ENCODE measurements at regions not wholly inside any gene's neighbourhood (a gene's known extent, or its start where the extent isn't known, plus 50 kb on each side); places are given as distances from the start of the nearest gene placed in this dataset.
"Not testable (repeated sequence)": the region's sequence is repeated elsewhere in the genome, so short reads cannot be mapped to it uniquely, and the experiment has no call there.

DNA sequence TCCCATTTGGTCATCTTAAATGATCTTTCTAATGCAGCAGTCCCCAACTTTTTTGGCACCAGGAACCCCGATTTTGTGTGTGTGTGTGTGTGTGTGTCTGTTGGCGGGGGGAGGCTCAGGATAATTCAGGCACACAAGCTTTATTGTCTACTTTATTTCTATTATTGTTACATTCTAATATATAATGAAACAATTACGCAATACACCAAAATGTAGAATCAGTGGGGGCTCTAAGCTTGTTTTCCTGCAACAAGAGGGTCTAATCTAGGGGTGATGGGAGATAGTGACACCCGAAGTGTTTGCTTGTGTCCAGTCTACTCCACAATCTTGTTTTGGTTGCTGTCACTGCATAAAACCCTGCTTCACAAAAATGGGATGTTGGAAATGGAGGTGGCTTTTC, 621.1 kb upstream of the LRFN5 start:
- Histone ChIP-seq H3K4me1 (no peaks in the 10 kb centered on the region), H3K9me3 (no peaks in the 10 kb centered on the region), H3K36me3 (no peaks in the 10 kb centered on the region), H3K27me3 (no peaks in the 10 kb centered on the region), H3K4me3 (ENCODE audit: low read depth, low read length) (no peak overlapping the region)
- no peak for DNase-seq
- TF ChIP-seq, protein P1, sequence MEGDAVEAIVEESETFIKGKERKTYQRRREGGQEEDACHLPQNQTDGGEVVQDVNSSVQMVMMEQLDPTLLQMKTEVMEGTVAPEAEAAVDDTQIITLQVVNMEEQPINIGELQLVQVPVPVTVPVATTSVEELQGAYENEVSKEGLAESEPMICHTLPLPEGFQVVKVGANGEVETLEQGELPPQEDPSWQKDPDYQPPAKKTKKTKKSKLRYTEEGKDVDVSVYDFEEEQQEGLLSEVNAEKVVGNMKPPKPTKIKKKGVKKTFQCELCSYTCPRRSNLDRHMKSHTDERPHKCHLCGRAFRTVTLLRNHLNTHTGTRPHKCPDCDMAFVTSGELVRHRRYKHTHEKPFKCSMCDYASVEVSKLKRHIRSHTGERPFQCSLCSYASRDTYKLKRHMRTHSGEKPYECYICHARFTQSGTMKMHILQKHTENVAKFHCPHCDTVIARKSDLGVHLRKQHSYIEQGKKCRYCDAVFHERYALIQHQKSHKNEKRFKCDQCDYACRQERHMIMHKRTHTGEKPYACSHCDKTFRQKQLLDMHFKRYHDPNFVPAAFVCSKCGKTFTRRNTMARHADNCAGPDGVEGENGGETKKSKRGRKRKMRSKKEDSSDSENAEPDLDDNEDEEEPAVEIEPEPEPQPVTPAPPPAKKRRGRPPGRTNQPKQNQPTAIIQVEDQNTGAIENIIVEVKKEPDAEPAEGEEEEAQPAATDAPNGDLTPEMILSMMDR (IDR thresholded peaks at IDR 0.05; ENCODE audit: low read depth, low read length), result no peak

DNA sequence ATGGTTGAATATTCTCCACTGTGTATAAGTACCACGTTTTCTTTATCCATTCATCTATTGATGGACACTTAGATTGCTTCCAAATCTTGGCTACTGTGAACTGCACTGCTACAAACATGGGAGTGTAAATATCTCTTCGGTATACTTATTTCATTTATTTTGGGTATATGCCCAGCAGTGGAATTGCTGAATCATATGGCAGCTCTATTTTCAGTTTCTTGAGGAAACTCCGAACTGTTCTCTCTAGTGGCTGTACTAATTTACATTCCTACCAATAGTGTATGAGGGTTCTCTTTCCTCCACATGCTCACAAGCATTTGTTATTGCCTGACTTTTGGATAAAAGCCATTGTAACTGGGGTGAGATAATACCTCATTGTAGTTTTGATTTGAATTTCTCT, 623.1 kb upstream of the LRFN5 start:
- TF ChIP-seq, protein P1 (IDR thresholded peaks at IDR 0.05; ENCODE audit: low read depth, low read length), result no peak
- Histone ChIP-seq H3K4me3 (ENCODE audit: low read depth, low read length) (no peak overlapping the region), H3K4me1 (no peaks in the 10 kb centered on the region), H3K27me3 (no peaks in the 10 kb centered on the region), H3K36me3 (no peaks in the 10 kb centered on the region), H3K9me3 (no peaks in the 10 kb centered on the region)
- DNase-seq, result no peak

DNA sequence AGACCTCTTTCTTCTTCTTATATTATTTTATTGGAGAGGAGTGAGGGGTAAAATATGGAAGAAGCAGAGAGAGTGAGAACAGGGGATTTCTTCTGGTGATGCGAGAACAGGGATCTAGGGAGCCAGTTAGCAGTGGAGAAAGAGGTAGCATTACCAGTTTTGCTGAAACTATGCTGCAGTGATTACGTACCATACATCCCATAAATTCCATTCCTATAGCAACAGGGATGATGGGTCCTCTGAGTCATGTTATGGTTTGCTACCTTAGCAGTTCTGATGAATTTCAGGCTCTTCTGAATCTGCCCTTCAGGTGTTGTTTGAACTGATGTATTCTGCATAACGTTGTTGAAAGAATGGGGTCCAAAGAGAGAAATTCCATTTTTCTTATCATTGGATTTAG, 625.4 kb upstream of the LRFN5 start:
- no peaks in the 10 kb centered on the region for H3K36me3 ChIP-seq
- TF ChIP-seq, protein P1 (IDR thresholded peaks at IDR 0.05; ENCODE audit: low read depth, low read length), result no peak
- H3K9me3 ChIP-seq, result no peaks in the 10 kb centered on the region
- no peak for DNase-seq
- H3K4me1 ChIP-seq, result no peaks in the 10 kb centered on the region
- H3K27me3 ChIP-seq, result no peaks in the 10 kb centered on the region
- H3K4me3 ChIP-seq (ENCODE audit: low read depth, low read length), result no peak overlapping the region

DNA sequence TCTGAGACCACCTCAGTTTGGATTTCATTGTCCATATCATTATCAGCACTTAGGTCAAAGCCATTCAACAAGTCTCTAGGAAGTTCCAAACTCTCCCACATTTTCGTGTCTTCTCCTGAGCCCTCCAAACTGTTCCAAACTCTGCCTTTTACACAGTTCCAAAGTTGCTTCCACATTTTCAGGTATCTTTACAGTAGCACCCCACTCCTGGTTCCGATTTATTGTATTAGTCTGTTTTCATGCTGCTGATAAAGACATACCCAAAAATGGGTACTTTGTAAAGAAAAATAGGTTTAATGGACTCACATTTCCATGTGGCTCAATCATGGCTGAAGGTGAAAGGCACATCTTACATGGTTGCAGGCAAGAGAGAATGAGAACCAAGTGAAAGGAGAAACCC, 646.4 kb upstream of the LRFN5 start:
- H3K4me3 ChIP-seq (ENCODE audit: low read depth, low read length); H3K4me1 ChIP-seq; DNase-seq; H3K27me3 ChIP-seq; H3K36me3 ChIP-seq; H3K9me3 ChIP-seq: not testable (repeated sequence)

DNA sequence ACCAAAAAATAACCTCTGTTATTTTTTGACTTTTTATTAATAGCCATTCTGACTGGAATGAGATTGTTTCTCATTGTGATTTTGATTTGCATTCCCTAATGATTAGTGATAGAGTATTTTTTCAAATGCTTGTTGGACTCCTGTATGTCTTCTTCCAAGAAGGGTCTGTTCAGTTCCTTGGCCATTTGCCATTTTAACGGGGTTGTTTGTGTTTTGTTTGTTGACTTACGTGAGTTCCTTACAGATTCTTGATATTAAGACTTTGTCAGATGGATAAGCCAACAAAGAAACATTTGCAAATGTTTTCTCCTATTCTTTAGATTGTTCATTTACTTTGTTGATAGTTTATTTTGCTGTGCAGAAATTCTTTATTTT, 651.6 kb upstream of the LRFN5 start:
- H3K4me3 ChIP-seq (ENCODE audit: low read depth, low read length), result no peak overlapping the region
- H3K36me3 ChIP-seq, result no peaks in the 10 kb centered on the region
- H3K4me1 ChIP-seq, result no peaks in the 10 kb centered on the region
- no peaks in the 10 kb centered on the region for H3K27me3 ChIP-seq
- H3K9me3 ChIP-seq, result no peaks in the 10 kb centered on the region
- no peak for DNase-seq
- TF ChIP-seq, protein P1 (IDR thresholded peaks at IDR 0.05; ENCODE audit: low read depth, low read length), result no peak

DNA sequence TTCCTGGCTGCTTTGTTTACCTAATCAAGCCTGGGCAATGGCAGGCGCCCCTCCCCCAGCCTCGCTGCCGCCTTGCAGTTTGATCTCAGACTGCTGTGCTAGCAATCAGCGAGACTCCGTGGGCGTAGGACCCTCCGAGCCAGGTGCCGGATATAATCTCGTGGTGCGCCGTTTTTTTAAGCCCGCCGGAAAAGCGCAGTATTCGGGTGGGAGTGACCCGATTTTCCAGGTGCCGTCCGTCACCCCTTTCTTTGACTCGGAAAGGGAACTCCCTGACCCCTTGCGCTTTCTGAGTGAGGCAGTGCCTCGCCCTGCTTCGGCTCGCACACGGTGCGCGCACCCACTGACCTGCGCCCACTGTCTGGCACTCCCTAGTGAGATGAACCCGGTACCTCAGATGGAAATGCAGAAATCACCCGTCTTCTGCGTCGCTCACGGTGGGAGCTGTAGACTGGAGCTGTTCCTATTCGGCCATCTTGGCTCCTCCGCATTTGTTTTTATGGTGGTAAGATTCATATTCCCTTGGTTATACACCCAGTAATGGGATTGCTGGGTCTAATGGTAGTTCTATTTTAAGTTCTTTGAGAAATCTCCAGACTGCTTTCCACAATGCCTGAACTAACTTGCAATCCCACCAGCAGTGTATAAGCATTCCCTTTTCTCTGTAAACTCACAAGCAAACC, 652.1 kb upstream of the LRFN5 start:
- not testable (repeated sequence) for DNase-seq; H3K4me3 ChIP-seq (ENCODE audit: low read depth, low read length)

DNA sequence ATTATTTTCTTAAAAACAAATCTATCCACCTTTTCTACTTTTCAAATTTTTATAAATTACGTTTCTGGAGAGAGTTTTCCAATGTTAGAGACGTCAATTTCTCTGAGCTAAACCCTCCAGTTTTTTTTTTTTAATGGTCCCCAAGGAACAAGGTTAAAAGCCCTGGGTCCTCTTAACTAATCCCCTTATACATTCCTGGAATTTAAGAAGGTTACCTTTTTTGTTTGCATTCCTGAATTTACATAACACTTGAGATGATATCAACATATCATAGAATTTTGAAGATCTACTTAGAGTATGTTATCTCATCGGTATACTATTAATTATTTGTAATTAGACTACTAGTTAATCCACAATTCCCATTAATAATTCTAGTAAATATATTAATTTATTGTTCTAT, 662.2 kb upstream of the LRFN5 start:
- TF ChIP-seq, protein P1 (IDR thresholded peaks at IDR 0.05; ENCODE audit: low read depth, low read length), result no peak
- Histone ChIP-seq H3K9me3 (no peaks in the 10 kb centered on the region), H3K4me3 (ENCODE audit: low read depth, low read length) (no peak overlapping the region), H3K36me3 (no peaks in the 10 kb centered on the region), H3K4me1 (no peaks in the 10 kb centered on the region), H3K27me3 (no peaks in the 10 kb centered on the region)
- no peak for DNase-seq

More for the DNA sequence above, 652.1 kb upstream of the LRFN5 start:
- not testable (repeated sequence) for H3K36me3 ChIP-seq, H3K27me3 ChIP-seq, H3K4me1 ChIP-seq, H3K9me3 ChIP-seq

Data from BE2C (cell line).